Skin of body (tissue), 1 donor: ENCODE measurements at regions not wholly inside any gene's neighbourhood (a gene's known extent, or its start where the extent isn't known, plus 50 kb on each side); places are given as distances from the start of the nearest gene placed in this dataset.

Experiments
- DNase-seq: peaks from one replicate; lab custom pipeline; 2025; lab: John Stamatoyannopoulos, UW

DNA sequence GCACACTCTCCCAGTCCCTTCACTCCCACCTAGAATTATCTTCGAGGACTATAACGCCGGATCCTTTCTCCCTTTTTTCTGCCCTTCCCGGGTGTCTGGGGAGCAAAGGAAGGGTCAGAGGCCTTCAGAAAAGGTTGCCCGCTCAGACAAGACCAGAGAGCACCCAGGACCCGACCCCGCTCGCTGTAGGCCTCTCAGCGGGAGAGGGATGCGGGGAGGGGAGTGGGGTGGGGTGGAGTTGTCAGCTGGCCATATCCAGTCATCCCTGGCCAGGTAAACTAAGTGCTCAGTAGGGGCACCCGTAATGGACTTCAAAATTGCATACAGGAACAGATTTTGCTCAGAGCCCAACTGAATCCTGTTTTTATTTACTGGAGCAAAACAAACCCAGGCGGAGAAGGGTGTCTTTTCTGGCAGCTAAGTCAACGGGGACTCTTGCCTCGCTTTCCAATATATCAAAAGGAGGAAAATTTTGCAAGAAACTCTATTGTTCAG lies 65.0 kb downstream of the NOL4 start:
- DNase-seq, result no peak

DNA sequence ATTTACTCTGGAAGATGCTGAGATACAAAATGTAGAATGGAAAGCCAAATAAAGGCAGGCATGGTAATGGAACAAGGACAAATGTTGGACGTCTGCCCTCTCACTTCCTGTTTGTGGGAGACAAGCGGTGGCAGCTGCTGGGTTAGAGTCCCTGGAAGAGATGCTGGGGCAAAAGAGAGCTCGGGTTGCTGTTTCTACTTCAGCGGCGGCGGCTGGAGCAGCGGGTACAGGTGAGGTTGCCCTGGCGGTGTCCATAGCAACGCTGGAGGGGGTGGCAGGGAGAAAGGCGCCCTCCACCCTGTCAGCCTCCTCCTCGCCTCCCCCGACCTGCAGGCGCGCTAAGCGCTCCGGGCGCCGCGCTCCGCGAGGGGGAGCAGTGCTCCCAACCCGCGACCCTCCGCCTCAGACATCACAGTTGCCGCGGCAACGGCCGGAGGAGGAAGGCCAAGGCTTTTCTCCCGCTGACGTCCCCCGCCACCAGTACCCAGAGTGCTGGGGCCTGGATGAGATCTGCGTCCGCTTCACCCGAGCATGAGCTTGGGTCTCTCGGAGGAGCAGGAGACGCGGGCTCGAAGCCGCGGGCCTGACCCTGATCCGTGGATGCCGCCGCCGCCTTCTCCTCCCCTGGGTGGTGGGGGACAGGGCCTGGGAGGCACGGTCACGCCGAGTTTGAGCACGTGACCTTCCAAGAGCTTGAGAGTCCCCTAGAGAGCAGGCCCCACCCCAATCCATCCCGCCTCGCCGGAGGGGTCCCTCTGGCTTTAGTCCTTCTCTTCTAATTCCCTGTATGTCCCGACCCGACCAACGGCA lies 65.6 kb downstream of the NOL4 start:
- peak; percentile 6 for DNase-seq

- DNase-seq, result no peak
Observed at GRCh38 chr18:34153711-34154110, 71.0 kb downstream of the NOL4 start.

GRCh38 chr18:34131006-34131405 lies 93.7 kb downstream of the NOL4 start:
- DNase-seq, result no peak

- no peak for DNase-seq
Observed at GRCh38 chr18:34128436-34128835, 96.3 kb downstream of the NOL4 start.

GRCh38 chr18:34126121-34126520 lies 98.6 kb downstream of the NOL4 start:
- no peak for DNase-seq

- DNase-seq, result peak; percentile 43
Observed at GRCh38 chr18:34122724-34123334, 101.9 kb downstream of the NOL4 start.

- peak; percentile 14 for DNase-seq
Observed at GRCh38 chr18:34121200-34121721, 103.5 kb downstream of the NOL4 start.

GRCh38 chr18:34120294-34120693 lies 104.4 kb downstream of the NOL4 start:
- DNase-seq, result no peak

- no peak for DNase-seq
Observed at GRCh38 chr18:34117319-34117718, 107.4 kb downstream of the NOL4 start.

DNA sequence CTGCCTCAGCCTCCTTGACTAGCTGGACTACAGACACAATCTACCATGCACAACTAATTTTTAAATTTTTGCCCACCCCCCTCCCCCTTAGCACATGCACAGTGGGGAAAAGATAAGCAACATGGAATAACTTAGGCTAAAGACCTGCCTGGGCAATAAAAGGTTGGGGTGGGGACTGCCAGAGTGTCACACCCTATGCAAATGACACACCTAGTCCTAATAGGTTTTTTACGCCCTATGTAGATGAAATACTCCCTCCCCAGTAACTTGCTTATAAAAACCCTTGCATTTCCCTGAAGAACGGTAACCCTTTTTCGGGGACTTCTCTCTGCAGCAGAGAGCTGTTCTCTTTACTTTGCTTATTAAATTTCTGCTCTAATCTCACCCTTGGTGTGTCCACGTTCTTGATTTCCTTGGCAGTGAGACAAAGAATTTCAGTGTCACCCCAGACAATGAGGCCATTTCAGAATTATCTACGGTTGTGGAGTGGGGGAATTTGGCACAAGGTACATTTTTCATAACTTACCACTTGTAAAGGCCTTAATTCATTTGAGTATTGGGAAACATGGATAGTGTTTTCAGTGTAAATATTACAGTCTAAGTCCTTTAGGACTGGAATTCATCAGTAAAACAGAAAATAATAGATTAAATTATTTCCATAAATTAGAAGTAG lies 109.2 kb downstream of the NOL4 start:
- DNase-seq, result no peak

GRCh38 chr18:34114996-34115395 lies 109.7 kb downstream of the NOL4 start:
- DNase-seq, result no peak

DNA sequence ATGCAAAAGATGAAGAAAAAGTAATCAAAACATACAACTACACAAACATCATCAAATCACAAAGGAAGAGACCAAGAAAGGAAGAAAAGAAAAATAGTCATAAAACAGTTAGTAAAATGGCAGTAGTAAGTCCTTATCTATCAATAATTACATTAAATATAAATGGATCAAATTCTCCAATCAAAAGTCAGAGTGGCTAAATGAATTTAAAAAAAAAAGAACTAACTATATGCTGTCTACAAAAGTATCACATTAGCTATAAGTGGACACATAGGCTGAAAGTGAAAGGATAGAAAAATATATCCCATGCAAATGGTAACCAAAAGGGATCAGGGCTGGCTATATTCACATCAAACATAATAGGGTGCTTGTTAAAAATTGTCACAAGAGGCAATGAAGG lies 116.5 kb downstream of the NOL4 start:
- DNase-seq, result no peak

DNA sequence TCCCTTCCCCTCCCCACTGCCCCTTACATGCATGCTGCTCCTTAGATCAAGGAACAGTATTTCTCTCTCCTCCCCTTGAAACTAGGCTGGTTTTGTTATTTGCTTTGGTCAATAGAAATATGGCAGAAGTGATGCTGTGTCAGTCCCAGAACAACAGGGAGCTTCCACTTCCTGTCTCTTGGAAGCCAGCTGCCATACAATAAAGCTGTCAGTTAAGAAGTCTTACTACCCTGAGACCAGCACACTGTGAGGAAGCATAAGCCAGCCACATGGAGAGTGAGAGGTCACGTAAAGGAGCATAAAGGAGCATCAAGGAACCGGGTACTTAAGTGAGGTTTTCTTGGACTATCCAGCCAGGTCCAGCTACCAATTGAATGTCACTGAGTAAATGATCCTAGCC lies 126.6 kb downstream of the NOL4 start:
- no peak for DNase-seq

GRCh38 chr18:34097312-34097711 lies 127.4 kb downstream of the NOL4 start:
- no peak for DNase-seq

GRCh38 chr18:34094148-34094547 lies 130.6 kb downstream of the NOL4 start:
- no peak for DNase-seq

DNA sequence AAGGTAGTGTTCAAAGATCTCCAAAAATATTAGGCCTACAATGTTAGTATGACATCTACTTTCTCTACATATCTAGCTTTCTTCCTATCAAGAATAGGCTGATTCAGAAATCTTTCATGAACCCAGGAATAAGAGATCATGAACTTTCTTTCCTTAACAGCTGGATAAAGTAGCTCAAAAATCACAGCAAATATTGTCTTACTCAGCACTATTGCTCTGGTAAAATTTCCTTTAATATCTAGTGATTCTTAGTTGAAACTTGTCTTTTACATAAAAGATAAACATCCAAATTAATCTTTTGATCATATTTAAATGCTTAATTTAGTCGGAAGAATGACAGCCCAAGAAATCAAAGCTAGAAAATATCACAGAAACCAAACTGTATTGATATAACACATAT lies 131.9 kb downstream of the NOL4 start:
- DNase-seq, result no peak

DNA sequence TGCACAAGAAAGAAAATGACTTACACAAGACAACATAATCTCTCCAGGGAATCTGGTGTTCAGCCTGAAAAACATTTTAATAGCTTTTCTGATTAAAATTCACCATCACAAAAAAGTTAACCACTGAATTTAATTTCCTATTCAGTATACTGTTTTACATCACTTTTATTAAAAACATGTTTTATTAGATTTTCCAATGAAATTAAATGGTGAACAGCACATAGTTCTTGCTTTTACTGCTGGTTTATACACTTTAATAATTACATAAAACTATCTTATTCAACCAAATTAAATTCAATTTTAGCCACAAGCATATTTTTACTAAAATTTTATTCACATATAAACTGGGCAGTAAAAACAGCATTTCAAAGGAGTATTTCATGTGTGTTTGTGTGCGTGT lies 138.3 kb downstream of the NOL4 start:
- DNase-seq, result no peak

DNA sequence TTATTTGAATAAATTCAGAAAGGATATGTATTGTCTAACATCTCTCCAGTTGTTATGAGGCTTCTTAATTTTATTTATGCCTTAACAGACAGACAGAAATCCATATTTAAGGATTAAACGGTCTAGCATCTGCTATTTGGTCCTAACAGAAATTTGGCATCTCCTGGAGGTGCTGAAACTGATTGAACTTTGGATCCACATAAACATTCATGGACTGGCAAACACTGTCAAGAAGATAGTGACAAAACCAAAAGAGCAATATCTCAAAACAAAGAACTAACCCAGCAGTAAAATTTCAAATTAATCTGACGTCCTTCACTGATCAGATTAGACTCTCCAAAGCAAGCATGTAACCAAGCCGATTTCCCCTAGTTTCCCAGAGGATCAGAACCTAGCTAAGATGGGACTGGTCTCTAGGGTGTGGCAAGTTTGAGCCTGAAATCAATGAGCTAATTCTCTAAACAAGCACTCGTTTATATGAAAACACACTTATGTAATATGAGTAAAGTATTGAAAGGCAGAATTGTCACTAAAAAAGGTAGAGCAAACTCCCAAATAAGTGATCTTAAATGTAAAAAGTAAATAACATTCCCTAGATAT lies 139.5 kb downstream of the NOL4 start:
- no peak for DNase-seq

- no peak for DNase-seq
Observed at GRCh38 chr18:34084635-34085034, 140.1 kb downstream of the NOL4 start.

DNA sequence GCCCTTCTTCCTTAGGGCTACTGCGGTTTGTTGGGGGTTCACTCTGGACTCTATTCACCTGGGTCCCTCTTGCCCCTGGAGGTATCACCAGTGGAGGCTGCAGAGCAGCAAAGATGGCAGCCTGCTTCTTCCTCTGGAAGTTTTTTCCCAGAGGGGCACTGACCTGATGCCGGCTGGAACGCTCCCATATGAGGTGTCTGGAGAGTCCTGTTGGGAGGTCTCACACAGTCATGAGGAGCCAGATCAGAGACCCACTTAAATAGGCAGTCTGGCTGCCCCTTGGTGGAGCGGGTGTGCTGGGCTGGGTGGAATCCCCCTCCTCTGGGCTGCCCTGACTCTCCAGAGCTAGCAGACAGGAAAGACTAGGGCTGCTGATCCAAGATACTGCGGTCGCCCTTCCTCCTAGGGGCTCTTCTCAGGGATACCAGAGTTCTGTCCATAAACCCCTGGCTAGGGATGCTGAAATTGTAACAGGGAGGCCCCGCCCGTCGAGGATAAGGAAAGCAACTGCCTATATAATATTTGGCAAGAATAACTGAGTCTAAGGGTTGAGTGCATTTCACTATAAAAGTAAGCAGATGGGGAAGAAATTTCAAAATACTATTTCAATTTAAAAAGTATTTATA lies 140.7 kb downstream of the NOL4 start:
- peak; percentile 16 for DNase-seq
